ENCODE measurements at regions not wholly inside any gene's neighbourhood (a gene's known extent, or its start where the extent isn't known, plus 50 kb on each side); places are given as distances from the start of the nearest gene placed in this dataset.

DNA sequence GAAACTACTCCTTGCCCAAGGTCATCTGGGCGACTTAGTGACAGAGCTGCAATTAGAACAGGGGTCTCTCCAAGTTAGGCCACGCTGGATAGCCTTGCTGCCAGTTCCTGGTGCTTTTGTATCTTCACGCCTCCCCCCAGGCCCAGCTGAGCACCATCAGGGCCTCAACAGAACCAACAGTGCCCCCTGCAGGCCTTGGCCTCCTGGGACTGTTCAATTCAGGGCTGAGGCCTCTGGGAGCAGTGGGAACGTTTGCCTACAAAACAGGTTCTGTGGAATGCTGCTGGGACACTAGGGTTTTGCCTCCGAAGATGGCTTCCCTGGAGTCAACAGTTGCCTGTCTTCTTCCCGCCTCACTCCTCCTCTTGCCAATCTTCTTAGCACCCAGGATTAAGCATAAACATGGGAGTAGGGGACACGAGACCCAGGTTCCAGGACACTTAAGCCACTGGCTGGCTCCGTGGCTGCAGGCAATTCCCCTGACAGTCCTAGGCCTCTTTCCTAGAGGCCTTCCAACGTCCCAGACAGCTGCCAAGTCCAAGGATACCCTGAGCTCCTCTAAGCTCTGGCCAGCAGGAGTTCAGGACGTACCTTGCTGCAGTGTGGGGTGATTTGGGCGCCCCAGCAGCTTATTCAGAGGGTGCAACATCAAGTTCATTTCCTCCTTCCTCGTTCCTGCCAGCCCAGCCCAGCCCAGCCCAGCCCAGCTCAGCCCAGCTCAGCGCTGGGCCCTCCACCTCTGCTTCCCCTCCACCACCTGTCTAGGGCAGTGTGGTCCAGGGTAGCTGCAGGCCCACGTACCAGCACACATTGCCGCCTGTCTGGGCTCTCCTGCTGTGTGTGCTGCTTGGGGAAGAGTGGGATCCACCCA, 246.6 kb upstream of the RPL38 start (continued):
- no peak for TF ChIP-seq ELF4 (CRISPR knock-in tag; IDR thresholded peaks at IDR 0.05; ENCODE audit: borderline replicate concordance)
- TF ChIP-seq, protein P1, sequence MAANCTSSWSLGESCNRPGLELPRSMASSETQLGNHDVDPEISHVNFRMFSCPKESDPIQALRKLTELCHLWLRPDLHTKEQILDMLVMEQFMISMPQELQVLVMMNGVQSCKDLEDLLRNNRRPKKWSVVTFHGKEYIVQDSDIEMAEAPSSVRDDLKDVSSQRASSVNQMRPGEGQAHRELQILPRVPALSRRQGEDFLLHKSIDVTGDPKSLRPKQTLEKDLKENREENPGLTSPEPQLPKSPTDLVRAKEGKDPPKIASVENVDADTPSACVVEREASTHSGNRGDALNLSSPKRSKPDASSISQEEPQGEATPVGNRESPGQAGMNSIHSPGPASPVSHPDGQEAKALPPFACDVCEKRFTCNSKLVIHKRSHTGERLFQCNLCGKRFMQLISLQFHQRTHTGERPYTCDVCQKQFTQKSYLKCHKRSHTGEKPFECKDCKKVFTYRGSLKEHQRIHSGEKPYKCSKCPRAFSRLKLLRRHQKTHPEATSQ (CRISPR knock-in tag; IDR thresholded peaks at IDR 0.05; ENCODE audit: borderline replicate concordance) = no peak
- TF ChIP-seq NFKB2 (CRISPR knock-in tag; IDR thresholded peaks at IDR 0.05; ENCODE audit: borderline replicate concordance) = no peak
- TF ChIP-seq, protein P2, sequence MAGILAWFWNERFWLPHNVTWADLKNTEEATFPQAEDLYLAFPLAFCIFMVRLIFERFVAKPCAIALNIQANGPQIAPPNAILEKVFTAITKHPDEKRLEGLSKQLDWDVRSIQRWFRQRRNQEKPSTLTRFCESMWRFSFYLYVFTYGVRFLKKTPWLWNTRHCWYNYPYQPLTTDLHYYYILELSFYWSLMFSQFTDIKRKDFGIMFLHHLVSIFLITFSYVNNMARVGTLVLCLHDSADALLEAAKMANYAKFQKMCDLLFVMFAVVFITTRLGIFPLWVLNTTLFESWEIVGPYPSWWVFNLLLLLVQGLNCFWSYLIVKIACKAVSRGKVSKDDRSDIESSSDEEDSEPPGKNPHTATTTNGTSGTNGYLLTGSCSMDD (CRISPR knock-in tag; IDR thresholded peaks at IDR 0.05) = no peak
- TF ChIP-seq, protein P3, sequence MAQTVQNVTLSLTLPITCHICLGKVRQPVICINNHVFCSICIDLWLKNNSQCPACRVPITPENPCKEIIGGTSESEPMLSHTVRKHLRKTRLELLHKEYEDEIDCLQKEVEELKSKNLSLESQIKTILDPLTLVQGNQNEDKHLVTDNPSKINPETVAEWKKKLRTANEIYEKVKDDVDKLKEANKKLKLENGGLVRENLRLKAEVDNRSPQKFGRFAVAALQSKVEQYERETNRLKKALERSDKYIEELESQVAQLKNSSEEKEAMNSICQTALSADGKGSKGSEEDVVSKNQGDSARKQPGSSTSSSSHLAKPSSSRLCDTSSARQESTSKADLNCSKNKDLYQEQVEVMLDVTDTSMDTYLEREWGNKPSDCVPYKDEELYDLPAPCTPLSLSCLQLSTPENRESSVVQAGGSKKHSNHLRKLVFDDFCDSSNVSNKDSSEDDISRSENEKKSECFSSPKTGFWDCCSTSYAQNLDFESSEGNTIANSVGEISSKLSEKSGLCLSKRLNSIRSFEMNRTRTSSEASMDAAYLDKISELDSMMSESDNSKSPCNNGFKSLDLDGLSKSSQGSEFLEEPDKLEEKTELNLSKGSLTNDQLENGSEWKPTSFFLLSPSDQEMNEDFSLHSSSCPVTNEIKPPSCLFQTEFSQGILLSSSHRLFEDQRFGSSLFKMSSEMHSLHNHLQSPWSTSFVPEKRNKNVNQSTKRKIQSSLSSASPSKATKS (CRISPR knock-in tag; IDR thresholded peaks at IDR 0.05) = no peak
- TF ChIP-seq ZNF768 (CRISPR knock-in tag; IDR thresholded peaks at IDR 0.05) = no peak
- no peak for TF ChIP-seq ZNF788 (CRISPR knock-in tag; IDR thresholded peaks at IDR 0.05; ENCODE audit: borderline replicate concordance)
- TF ChIP-seq RFXAP (CRISPR knock-in tag; IDR thresholded peaks at IDR 0.05; ENCODE audit: borderline replicate concordance) = no peak
- no peak for TF ChIP-seq ZBTB42 (CRISPR knock-in tag; IDR thresholded peaks at IDR 0.05)
- no peak for TF ChIP-seq ZNF724P (CRISPR knock-in tag; IDR thresholded peaks at IDR 0.05; ENCODE audit: borderline replicate concordance)
- TF ChIP-seq CEBPG (CRISPR knock-in tag; IDR thresholded peaks at IDR 0.05) = no peak
- no peak for TF ChIP-seq IKZF1 (IDR thresholded peaks at IDR 0.05)
- TF ChIP-seq, protein P4, sequence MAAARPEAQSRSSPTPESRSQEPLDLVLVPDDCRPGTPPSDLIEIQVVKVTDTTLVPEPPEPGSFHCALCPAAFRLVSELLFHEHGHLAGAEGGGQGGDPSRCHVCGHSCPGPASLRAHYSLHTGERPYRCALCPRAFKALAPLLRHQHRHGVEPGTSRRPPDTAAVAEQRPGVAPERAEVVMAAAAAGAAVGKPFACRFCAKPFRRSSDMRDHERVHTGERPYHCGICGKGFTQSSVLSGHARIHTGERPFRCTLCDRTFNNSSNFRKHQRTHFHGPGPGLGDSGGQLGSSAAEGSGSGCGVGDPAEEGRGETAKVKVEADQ (CRISPR knock-in tag; IDR thresholded peaks at IDR 0.05; ENCODE audit: borderline replicate concordance) = no peak
- TF ChIP-seq ZFP36L1 (CRISPR knock-in tag; IDR thresholded peaks at IDR 0.05) = no peak
- TF ChIP-seq ZNF333 (CRISPR knock-in tag; IDR thresholded peaks at IDR 0.05; ENCODE audit: borderline replicate concordance) = no peak
- TF ChIP-seq, protein P5, sequence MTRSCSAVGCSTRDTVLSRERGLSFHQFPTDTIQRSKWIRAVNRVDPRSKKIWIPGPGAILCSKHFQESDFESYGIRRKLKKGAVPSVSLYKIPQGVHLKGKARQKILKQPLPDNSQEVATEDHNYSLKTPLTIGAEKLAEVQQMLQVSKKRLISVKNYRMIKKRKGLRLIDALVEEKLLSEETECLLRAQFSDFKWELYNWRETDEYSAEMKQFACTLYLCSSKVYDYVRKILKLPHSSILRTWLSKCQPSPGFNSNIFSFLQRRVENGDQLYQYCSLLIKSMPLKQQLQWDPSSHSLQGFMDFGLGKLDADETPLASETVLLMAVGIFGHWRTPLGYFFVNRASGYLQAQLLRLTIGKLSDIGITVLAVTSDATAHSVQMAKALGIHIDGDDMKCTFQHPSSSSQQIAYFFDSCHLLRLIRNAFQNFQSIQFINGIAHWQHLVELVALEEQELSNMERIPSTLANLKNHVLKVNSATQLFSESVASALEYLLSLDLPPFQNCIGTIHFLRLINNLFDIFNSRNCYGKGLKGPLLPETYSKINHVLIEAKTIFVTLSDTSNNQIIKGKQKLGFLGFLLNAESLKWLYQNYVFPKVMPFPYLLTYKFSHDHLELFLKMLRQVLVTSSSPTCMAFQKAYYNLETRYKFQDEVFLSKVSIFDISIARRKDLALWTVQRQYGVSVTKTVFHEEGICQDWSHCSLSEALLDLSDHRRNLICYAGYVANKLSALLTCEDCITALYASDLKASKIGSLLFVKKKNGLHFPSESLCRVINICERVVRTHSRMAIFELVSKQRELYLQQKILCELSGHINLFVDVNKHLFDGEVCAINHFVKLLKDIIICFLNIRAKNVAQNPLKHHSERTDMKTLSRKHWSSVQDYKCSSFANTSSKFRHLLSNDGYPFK (CRISPR knock-in tag; IDR thresholded peaks at IDR 0.05; ENCODE audit: borderline replicate concordance) = no peak
- no peak for TF ChIP-seq PITX1 (CRISPR knock-in tag; IDR thresholded peaks at IDR 0.05)
- TF ChIP-seq, protein P6, sequence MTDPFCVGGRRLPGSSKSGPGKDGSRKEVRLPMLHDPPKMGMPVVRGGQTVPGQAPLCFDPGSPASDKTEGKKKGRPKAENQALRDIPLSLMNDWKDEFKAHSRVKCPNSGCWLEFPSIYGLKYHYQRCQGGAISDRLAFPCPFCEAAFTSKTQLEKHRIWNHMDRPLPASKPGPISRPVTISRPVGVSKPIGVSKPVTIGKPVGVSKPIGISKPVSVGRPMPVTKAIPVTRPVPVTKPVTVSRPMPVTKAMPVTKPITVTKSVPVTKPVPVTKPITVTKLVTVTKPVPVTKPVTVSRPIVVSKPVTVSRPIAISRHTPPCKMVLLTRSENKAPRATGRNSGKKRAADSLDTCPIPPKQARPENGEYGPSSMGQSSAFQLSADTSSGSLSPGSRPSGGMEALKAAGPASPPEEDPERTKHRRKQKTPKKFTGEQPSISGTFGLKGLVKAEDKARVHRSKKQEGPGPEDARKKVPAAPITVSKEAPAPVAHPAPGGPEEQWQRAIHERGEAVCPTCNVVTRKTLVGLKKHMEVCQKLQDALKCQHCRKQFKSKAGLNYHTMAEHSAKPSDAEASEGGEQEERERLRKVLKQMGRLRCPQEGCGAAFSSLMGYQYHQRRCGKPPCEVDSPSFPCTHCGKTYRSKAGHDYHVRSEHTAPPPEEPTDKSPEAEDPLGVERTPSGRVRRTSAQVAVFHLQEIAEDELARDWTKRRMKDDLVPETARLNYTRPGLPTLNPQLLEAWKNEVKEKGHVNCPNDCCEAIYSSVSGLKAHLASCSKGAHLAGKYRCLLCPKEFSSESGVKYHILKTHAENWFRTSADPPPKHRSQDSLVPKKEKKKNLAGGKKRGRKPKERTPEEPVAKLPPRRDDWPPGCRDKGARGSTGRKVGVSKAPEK (CRISPR knock-in tag; IDR thresholded peaks at IDR 0.05; ENCODE audit: borderline replicate concordance) = no peak

All from HepG2 (cell line).